ENCODE measurements at regions not wholly inside any gene's neighbourhood (a gene's known extent, or its start where the extent isn't known, plus 50 kb on each side); places are given as distances from the start of the nearest gene placed in this dataset.
A peak's percentile ranks its signal among the peaks of the same experiment; 100 is the strongest.
"Not testable (repeated sequence)": the region's sequence is repeated elsewhere in the genome, so short reads cannot be mapped to it uniquely, and the experiment has no call there.

DNA sequence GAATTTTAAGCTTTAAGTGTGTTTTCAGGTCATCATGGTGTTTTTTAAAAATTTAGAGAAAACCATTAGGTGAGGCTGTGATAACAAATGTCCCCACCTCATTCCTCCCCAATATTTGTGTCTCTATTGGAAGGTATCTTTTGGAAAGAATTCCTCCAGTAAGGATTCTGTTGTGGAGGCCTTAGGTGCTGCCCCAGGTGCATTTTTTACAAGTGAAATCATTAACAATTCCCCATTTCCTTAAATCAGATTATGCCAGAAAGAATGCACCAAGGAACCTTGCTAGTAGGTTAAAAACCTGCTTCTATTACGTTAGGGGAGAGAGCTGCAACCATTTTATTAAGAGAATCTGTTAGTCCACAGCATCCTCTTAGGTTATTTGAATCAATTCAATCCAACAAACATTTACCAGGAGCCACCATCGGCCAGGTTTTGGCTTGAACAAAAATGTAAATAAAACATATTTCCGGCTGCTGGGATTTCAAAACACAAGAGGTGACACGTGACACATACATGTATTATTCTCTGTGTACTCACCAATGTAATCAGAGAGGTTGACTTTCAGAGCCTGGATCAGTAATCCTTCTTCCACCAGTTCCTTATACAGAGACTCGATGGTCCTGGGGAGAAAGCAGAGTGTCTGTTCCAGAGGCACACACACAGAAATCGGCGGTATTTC lies 112.5 kb upstream of the ASB18 start:
- peak; percentile 45 for DNase-seq

DNA sequence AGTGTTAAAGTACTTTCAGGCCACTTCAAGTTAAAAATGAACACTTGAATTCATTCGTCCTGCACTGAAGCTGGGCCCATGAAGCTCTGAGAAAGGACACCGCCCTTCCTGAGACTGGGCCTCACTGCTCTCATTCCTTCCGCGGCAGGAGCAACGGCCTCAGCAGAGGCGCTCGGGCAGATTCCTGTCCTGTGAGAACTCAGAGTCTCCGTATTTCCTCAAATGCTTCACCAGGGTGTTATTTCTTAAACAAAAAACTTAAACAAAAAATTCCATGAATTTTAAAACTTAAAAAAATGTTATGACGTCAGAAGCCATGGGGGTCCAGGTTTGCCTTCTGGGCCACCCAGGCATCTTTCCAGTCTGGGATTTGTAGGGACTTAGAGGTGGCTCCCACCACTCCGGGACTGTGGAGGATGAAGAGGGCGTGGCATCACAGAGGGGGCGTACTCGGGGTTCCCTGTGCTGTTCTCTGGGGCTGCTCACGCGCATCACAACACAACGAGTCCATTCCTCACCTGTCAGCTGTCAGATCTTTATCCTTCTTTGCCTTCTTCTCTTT lies 115.9 kb upstream of the ASB18 start:
- DNase-seq = no peak

DNA sequence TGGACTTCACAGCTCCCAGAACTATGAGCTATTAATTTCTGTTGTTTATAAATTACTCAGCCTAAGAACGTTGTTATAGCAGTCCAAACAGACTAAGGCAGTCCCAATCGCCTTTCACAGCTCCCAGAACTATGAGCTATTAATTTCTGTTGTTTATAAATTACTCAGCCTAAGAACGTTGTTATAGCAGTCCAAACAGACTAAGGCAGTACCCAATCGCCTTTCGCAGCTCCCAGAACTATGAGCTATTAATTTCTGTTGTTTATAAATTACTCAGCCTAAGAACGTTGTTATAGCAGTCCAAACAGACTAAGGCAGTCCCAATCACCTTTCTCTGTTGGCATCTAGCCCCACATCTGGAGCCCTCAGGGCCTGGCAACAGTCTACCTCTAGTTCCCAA lies 117.0 kb upstream of the ASB18 start:
- DNase-seq = not testable (repeated sequence)

DNA sequence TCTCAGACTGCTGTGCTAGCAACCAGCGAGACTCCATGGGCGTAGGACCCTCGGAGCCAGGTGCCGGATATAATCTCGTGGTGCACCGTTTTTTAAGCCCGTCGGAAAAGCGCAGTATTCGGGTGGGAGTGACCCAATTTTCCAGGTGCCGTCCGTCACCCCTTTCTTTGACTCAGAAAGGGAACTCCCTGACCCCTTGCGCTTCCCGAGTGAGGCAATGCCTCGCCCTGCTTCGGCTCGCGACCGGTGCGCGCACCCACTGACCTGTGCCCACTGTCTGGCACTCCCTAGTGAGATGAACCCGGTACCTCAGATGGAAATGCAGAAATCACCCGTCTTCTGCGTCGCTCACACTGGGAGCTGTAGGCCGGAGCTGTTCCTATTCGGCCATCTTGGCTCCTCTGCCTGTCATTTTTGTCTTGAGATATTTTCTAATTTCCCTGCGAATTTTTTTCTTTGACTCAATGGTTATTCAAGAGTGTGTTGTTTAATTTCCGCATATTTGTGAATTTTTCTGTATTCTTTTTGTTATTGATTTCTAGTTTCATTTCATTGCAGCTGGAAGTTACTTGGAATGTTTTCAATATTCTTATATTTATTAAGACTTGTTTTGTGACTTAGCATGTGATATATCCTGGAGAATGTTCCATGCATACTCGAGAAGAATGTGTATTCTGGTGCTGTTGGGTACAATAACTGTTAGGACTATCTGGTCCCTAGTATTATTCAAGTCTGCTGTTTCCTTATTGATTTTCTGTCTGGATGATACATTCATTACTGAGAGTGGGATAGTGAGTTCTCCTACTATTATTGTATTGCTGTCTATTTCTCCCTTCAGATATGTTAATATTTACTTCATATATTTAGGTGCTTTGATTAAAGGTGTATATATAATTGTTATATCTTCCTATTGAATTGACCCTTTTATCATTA lies 125.3 kb upstream of the ASB18 start:
- not testable (repeated sequence) for DNase-seq

DNA sequence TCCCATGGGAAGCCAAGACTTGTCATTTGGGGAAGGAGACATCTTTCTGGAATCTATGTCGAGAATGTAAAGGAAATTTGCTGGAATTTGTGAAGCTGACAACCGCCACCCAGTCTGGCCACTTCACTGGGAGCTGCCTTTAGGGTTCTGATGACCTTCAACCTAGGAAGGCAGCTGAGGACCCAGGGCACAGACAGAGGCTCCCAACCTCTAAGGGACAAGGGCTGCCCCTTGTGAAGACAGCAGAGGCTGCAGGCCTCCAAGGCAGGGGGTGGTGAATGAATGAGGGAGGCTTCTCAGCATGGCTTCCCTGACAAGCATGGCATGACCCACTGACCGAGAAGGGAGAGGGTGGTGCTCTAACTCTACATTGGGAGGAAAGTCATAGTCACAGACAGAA lies 128.9 kb upstream of the ASB18 start:
- no peak for DNase-seq

DNA sequence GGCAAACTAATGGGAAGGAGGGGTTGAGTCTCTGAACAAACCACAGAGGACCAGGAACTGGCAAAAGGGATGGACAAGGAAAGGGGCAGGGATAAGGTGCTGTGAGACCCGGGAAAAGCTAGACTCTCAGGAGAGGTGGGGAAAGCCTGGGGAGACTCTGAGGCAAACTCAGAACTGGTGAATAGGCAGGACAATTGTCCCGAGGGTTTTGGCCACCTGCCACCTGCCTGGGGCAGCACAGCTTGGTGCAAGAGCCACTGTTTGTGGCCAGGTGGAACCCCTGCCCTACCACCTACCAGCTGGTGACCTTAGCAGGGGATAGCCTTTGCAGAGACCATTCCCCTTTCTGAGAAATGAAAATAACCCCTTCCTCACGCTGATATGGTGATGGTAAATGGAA lies 129.4 kb upstream of the ASB18 start:
- no peak for DNase-seq

DNA sequence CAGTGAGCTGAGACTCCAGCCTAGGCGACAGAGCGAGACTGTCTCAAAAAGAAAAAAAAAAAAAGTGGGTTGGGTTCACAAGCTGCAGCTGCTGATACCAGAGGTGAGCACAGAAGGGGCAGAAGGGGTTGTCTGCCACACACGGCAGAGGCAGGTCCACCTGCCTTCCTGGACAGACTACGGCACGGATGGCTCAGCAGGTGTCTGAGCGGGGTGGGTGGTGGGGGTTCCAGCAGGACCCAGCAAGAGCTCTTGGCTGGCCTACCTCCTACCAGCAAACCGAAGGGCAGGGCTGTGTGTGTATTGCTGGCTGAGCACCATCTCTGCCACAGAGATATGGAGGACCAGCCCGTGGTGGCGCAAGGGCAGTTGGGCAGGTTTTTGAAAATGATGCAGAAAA lies 130.4 kb upstream of the ASB18 start:
- DNase-seq = peak; percentile 53

DNA sequence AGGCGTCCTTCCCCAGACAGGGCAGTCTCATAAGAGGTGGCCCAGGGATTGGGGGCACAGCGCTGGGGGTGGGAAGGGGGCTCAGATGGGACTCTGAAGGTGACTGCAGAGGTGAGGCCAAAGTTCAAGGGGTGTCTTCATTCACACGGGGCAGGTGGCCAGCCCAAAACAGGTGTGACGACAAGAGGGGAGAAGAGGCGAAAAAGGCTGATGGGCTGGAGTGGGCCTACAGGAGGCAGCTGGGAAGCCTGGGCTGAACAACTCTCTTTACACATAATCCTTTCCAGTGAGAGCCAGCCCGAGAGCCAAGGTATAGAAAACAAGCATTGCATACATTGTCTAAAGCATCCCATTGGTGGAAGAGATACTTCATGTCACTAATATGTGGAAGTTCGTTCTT lies 130.9 kb upstream of the ASB18 start:
- DNase-seq = peak; percentile 70

DNA sequence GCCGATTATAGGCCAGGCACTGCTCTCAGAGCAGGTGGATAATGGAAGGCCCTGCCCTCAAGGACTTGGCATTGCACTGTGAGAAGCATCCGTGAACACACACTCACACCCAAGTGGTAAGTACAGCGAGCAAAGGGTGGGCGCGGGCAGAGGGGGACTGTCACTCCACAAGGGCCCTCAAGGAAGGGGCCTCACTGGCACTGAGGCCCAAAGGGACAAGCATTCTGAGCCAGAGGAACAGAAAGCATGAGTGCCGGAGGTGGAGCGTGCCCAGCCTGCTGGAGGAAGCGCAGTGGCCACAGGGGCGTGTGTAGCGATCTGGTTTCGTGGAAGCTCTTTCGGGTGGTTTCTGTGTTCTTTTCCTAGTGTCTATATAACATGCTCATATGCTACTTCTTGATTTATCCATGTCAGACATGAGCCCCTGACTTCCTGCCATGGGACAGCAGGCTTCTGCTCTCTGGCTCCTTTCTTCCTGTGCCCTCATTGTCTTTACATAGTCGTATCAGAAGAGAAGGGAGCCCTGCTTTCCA lies 132.7 kb upstream of the ASB18 start:
- no peak for DNase-seq

DNA sequence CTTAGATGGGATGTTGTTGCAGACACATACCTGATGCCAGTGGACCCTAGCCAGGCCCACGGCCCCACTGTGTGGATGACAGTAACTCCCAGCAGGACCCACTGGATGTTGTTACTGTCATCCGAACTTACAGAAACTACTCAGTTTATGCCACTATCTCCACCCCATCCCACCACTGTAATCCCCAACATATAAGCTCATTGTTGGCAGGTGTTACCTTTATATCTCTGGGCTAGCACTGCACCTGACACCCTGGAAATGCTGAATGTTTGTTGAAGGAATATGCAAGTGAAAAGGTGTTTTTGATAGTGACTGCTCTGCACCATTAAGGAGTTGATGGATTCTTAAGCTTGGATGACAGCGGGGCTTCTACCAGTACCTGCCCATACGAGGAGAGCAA lies 133.5 kb upstream of the ASB18 start:
- no peak for DNase-seq

DNA sequence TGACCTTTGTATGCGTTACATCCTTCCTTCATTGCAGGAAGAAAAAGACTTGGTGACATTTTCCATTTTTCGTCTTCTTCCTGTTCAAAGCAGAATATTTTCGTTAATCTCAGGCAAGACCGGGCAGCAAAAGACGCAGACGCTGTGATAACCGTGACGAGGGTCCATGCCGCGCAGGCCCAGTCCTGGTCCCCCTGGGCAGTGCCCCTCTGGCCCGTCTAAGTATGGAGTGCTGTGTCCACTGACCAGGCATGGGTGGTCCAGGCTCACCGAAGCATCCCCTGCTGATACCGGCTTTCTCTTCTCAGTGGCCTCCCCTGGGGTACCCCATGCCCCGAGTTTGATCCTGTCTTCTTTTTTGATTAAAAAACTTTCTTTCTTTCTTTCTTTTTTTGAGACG lies 135.2 kb upstream of the ASB18 start:
- DNase-seq = no peak

DNA sequence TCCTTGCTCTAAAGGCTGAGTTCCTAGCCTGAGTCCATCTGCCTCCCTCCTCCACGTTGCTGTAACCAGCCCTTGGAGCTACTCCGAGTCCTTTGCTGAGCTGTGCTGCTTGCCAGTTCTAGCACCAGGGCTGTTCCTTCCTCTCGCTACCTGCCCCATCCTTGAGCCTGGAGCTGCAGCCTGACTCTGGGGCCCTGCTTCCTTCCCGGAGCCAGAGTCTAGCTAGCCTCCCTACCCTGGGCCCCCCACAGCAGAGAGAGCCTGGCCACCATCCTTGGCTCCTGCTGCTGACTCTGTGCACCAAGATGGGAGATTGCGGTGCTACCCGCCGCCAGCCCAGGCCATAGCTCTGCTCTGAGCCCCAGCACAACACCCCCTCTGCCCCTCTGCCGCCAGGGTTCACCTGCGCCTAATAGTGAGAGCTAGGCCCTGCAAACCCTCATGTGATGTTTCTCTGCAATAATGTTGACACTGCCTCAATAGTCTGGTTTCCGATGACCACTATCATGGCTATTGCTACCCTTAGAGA lies 135.9 kb upstream of the ASB18 start:
- no peak for DNase-seq

DNA sequence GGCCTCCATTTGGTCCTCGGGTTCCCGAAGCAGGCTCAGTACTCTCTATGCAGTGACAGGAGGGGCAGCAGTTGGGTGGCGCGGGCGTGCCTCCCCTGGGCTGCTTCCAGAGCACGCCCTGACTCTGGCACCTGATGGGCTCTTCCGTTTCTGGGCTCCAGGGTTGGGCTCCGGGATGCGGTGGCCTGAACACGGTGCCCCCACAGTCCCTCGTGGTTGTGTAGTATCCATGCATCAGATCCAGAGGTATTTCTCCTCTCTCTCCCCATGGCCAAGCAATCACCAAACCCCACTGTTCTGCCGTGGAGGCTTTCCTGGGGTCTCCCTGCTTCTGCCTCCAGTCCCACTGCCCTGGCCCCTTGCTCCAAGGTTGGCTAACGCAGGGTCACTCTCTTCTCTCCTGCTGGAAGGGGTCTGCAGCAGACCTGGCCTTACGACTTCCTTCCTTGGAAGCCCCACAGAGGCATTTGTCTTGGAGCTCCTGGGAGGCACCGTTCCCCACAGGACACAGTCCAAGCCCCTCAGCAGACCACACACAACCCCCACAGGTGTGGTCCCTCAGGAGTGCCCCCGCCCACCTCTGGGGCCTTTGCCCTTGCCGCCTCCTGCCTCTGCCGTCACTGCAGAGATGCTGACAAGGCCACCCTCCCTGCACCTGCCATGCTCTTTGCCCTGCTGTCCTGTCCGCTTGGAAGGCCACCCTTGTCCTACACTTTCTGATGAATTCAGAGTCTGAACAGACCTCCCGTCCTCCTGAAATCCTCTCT lies 136.6 kb upstream of the ASB18 start:
- no peak for DNase-seq

DNA sequence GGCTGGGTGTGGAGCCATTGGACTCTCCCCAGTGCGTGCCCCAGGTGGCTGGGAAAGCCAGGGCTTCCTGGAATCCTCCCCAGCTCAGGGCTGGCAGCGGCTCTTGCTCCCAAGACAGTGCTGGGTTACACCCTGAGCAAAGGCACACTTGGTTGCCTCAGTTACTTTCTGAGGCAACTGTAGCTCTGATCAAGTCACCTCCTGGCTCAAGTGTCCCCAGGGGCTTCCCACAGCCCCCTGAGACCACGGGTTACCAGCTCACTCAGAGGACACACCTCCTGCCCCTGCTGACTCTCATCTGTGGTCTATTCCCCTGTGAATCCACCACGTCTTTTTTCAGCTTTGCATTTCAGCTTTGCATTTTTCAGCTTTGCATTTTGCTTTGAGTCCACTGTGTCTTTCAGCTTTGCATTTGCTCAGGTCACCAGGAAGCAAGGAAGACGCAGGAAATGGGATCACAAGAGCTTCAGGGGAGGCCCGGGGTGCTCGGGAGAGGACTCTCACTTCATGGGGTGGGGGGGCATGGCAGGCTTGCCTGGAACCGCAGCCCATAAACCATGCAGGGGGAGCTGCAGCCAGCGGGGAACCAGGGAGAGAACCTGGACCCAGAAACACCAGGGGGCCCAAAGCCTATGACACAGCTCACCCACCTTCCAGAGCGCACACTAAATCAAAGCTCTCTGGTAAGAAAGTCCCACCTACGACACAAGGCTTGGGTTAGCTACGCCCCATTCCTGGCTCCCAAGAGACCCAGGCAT lies 138.0 kb upstream of the ASB18 start:
- DNase-seq = no peak

DNA sequence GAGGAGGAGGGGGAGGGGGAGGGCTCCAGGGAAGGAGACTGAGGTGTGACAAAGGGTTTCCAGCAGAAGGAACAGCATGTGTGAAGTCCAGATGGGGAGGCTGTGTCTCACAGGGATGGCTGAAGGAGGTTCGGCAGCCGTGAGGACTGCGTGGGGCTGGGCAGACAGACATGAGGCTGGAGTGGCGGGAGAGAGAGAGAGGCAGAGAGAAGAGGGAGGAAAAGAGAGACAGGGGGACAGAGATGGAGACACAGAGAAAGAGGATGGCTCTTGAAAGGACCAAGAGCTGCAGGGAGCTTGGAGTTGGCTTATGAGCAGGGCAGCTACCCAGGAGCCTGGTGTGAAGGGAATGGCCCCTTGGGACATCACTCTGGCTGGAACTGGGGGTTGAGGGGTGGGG lies 138.9 kb upstream of the ASB18 start:
- no peak for DNase-seq

DNA sequence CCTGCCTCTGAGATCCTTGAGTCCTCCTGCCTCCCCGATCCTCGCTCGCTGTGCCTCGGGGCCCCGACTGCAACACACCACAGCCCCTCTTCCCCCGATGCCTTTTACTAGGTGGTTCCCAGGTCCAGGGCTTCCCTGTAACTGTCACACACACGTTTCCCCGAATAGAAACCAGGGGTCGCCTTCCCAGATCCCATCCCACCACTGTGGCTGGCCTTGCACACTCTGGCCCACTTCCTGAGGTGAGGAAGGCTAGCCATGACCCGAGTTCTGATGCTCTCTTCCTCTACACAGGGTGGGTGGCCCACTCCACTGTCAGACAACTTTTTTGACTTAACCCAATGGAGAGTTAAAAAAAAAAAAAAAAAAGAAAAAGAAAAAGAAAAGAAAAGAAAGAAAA lies 139.6 kb upstream of the ASB18 start:
- DNase-seq = no peak

DNA sequence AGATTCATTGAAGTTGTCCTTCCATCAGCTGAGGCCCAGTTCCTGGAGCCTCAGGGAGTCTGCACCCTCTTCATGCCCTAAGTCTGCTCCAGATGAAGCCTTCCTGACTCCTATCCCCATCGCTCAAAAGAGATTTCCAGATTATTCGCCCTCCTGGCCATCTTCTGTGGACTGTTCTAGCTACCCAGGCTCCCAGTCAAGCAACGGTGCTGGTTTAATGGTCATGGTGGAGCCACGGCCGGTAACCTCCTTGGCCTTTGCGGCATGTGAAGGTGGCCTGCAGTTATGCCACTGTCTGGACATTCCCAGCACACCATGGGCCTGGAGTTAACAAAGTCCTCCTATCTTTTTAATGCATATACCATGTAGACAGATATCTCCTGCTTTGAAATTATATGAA lies 140.1 kb upstream of the ASB18 start:
- DNase-seq = no peak

DNA sequence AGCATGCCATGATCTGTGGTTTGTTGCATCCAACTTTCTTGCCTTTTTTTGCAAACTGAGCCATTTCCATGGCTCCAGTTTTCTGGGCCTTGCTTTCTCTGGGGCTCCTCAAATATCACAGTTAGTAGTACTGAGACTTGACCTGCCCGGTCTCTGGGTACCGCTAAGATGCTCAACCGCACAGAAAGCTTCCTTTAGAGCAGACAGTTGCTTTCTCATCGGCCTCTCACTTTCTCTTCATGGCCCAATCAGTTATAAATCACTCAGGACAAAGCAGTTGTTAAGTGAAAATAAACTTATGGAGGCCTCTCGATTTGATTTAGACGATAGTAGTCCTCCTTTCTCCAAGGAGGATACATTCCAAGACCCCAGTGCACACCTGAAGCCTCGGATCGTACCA lies 141.2 kb upstream of the ASB18 start:
- no peak for DNase-seq

DNA sequence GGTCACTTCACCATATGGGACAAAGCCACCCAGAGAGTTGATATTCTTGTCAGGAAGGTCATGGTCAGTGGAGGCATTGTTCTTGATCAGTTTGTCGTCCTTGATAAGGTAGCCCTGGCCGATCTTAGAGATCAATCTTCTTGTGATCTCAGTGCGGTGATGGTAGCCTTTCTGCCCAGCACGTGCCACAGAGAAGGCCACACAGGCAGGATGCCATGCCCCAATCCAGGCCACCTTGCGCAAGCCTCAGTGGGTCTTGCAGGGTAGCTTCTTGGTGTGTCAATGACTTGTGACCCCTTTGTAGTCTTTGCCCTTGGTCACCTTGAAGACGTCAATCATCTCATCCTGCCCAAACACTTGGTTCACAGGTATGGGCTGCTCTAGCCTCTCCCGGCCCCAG lies 143.9 kb upstream of the ASB18 start:
- DNase-seq = no peak

DNA sequence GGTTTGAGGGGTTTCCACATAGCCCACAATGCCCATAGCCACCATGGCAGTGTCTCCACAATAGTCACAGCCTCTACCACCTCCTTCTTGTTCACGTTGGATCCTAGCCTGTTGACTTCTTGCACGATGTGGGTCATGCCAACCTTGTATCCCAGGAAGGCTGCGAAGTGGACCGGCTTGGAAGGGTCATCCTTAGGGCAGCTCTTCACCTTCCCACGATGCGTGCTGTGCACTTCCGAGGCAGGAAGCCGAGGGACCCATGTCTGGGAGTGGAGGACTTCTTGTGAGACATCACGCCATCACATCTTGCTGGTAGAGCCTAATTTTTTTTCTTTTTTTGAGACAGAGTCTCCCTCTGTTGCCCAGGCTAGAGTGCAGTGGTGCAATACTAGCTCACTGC lies 144.6 kb upstream of the ASB18 start:
- DNase-seq = no peak

DNA sequence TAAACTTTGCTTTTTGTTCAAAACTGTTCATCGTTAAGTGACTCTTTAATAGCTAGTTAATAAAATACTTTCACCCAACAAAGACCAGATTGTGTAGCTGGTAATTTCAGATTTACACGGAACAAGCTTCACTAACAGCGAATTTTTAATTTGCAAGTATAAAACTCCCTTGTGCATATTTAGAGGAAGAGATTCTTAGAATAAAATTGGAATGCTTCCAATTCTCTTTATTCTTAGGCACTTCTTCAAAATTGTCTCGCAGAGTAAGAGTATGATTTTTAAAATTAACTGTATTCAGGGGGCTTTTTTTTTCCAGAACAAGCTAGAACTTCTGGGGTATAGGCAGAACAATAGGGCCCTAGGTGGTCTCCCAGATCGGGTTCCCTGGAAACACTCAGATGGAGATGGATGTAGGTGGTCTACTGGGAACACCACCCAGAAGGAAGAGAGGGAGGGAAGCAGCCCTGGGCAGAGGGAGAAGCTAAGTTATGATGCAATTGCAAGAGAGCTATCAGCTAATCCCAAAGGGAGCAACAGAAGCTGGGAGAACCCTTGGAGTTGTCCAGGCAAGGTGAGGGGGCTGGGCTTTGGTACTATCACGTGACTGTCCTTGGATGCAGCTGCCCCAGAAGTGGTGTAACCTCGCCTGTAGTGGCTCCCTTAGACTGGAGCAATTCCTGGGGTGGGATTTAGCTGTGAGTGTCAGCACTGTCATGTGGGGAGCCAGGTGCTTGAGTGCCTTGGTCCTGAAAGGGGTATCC lies 151.7 kb upstream of the ASB18 start:
- DNase-seq = no peak
